Parathyroid adenoma (tissue), 2 donors: ENCODE measurements at regions not wholly inside any gene's neighbourhood (a gene's known extent, or its start where the extent isn't known, plus 50 kb on each side); places are given as distances from the start of the nearest gene placed in this dataset.

Experiments used
- H2AFZ ChIP-seq: fragments of 300-600 bp; sonication (generic); one replicate; pipeline ENCODE4 v1.7.0; 2017; ENCODE audit warnings: antibody characterized with exemption, mild to moderate bottlenecking
- H3K27ac ChIP-seq: fragments of 300-600 bp; sonication (generic); one replicate; pipeline ENCODE4 v1.7.0; 2017
- H3K27me3 ChIP-seq: fragments of 300-600 bp; sonication (generic); one replicate; pipeline ENCODE4 v1.7.0; 2017; ENCODE audit warnings: low read length; ENCODE audit not compliant: control insufficient read depth, insufficient read depth
- H3K36me3 ChIP-seq: fragments of 300-600 bp; sonication (generic); one replicate; pipeline ENCODE4 v1.7.0; 2017; ENCODE audit warnings: low read length; ENCODE audit not compliant: control insufficient read depth, insufficient read depth
- H3K4me1 ChIP-seq: fragments of 300-600 bp; sonication (generic); one replicate; pipeline ENCODE4 v1.7.0; 2017; ENCODE audit warnings: control low read depth
- H3K4me2 ChIP-seq: fragments of 300-600 bp; sonication (generic); one replicate; pipeline ENCODE4 v1.7.0; 2017; ENCODE audit warnings: low read length
- H3K4me3 ChIP-seq: fragments of 300-600 bp; sonication (generic); one replicate; pipeline ENCODE4 v1.7.0; 2017; ENCODE audit warnings: low read depth, low read length
- H3K79me2 ChIP-seq: fragments of 300-600 bp; sonication (generic); one replicate; pipeline ENCODE4 v1.7.0; 2017; ENCODE audit warnings: control low read depth
- H3K9ac ChIP-seq: fragments of 300-600 bp; sonication (generic); one replicate; pipeline ENCODE4 v1.7.0; 2017; ENCODE audit warnings: mild to moderate bottlenecking
- H3K9me3 ChIP-seq: fragments of 300-600 bp; sonication (generic); one replicate; pipeline ENCODE4 v1.7.0; 2017; ENCODE audit warnings: low read length; ENCODE audit not compliant: control insufficient read depth
- TF ChIP-seq, protein P1 (sequence below): fragments of 300-600 bp; sonication (generic); IDR thresholded peaks from one replicate; pipeline ENCODE4 v1.7.0; 2017; ENCODE audit warnings: antibody characterized with exemption, mild to moderate bottlenecking
- donor health status: primary hyperparathyroidism.

DNA sequence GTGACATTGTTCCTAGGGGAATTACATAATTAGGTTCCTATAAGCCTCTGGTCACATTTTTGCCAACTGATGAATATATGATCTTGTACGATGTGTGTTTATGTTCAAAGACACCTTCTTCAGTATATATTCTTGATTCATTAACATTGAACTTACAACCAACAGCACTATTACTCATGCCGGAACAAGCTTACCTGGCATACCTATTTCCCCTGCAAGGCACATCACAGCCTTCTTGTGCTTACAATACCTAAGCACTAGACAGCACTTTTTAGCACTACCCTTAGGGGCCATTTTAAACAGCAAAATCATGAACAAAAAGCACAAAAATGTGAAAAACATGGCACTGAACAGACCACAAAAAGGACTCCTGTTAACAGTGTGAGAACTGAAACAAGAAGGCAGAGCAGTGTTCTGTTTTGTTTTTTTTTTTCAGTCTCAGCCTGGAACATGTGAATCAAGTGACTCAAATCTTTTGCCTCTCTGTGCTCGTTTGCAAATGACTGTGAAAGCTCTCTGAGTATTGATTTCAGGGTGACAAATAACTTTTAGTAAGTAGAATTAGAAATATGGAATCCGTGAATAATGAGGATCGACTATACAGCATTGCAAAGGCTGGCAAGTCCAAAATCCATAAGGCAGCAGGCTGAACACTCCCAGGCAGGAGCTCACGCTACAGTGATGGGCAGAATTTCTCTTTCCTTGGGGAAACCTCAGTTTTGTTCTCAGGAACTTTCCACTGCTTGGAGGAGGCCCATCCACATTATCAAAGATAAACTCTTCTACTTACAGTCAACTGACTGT lies 102.3 kb upstream of the TSHZ2 start:
- Histone ChIP-seq H3K79me2 (no peaks in the 10 kb centered on the region), H3K27me3 (no peaks in the 10 kb centered on the region), H3K4me3 (no peak overlapping the region), H3K9me3 (no peaks in the 10 kb centered on the region), H3K4me2 (no peak overlapping the region), H3K27ac (no peak overlapping the region), H2AFZ (no peak overlapping the region), H3K9ac (no peak overlapping the region), H3K36me3 (no peaks in the 10 kb centered on the region), H3K4me1 (no peaks in the 10 kb centered on the region)
- TF ChIP-seq, protein P1, sequence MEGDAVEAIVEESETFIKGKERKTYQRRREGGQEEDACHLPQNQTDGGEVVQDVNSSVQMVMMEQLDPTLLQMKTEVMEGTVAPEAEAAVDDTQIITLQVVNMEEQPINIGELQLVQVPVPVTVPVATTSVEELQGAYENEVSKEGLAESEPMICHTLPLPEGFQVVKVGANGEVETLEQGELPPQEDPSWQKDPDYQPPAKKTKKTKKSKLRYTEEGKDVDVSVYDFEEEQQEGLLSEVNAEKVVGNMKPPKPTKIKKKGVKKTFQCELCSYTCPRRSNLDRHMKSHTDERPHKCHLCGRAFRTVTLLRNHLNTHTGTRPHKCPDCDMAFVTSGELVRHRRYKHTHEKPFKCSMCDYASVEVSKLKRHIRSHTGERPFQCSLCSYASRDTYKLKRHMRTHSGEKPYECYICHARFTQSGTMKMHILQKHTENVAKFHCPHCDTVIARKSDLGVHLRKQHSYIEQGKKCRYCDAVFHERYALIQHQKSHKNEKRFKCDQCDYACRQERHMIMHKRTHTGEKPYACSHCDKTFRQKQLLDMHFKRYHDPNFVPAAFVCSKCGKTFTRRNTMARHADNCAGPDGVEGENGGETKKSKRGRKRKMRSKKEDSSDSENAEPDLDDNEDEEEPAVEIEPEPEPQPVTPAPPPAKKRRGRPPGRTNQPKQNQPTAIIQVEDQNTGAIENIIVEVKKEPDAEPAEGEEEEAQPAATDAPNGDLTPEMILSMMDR = no peak

- Histone ChIP-seq H3K27ac (no peak overlapping the region), H3K4me2 (no peak overlapping the region), H2AFZ (no peak overlapping the region), H3K9me3 (no peaks in the 10 kb centered on the region), H3K27me3 (no peaks in the 10 kb centered on the region), H3K4me1 (no peaks in the 10 kb centered on the region), H3K36me3 (no peaks in the 10 kb centered on the region), H3K79me2 (no peaks in the 10 kb centered on the region), H3K4me3 (no peak overlapping the region), H3K9ac (no peak overlapping the region)
- TF ChIP-seq, protein P1 = no peak
Observed at GRCh38 chr20:52869276-52869675, 102.9 kb upstream of the TSHZ2 start.

DNA sequence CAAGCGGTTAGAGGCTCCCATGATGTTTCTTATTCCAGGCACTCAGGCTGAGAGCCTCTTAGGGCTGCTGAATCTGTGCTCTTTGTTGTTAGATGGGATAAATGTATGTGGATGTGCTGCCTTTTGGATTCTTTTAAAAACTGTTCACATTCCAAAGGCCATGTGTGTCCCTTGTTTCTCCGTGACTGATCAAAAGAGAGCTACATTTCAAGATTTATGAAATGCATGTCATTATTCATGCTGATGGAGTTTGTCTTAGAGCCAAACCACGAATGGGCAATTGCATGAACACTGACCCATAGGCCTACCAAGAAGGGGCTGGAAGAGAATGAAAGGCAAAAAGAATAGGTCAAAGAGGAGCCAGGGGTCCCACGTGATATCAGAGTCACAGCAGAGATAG lies 104.9 kb upstream of the TSHZ2 start:
- Histone ChIP-seq H3K27ac (no peak overlapping the region), H3K4me1 (no peaks in the 10 kb centered on the region), H3K4me2 (no peak overlapping the region), H3K9ac (no peak overlapping the region), H2AFZ (no peak overlapping the region), H3K4me3 (no peak overlapping the region), H3K36me3 (no peaks in the 10 kb centered on the region), H3K79me2 (no peaks in the 10 kb centered on the region), H3K27me3 (no peaks in the 10 kb centered on the region), H3K9me3 (no peaks in the 10 kb centered on the region)
- TF ChIP-seq, protein P1 = no peak

- H3K36me3 ChIP-seq = no peaks in the 10 kb centered on the region
- H3K79me2 ChIP-seq = no peaks in the 10 kb centered on the region
- H3K4me3 ChIP-seq = no peak overlapping the region
- TF ChIP-seq, protein P1 = no peak
- H3K27me3 ChIP-seq = no peaks in the 10 kb centered on the region
- H3K4me1 ChIP-seq = no peaks in the 10 kb centered on the region
- no peak overlapping the region for H3K4me2 ChIP-seq
- H2AFZ ChIP-seq = no peak overlapping the region
- H3K9ac ChIP-seq = no peak overlapping the region
- no peak overlapping the region for H3K27ac ChIP-seq
- H3K9me3 ChIP-seq = no peaks in the 10 kb centered on the region
Observed at GRCh38 chr20:52864916-52865605, 107.1 kb upstream of the TSHZ2 start.
